GM21619 (cell line): ENCODE measurements at regions not wholly inside any gene's neighbourhood (a gene's known extent, or its start where the extent isn't known, plus 50 kb on each side); places are given as distances from the start of the nearest gene placed in this dataset.
"Not testable (repeated sequence)": the region's sequence is repeated elsewhere in the genome, so short reads cannot be mapped to it uniquely, and the experiment has no call there.

Source experiments
- ATAC-seq: cut with Tn5 transposase; IDR thresholded peaks from one replicate; pipeline ENCODE4 v1.9.1; 2021; ENCODE audit not compliant: unreplicated experiment

GRCh38 chr18:10138719-10139118 lies 224.9 kb downstream of the VAPA start:
- no peak for ATAC-seq

- ATAC-seq: no peak
These were observed 226.1 kb downstream of the VAPA start for GRCh38 chr18:10139783-10140410.

DNA sequence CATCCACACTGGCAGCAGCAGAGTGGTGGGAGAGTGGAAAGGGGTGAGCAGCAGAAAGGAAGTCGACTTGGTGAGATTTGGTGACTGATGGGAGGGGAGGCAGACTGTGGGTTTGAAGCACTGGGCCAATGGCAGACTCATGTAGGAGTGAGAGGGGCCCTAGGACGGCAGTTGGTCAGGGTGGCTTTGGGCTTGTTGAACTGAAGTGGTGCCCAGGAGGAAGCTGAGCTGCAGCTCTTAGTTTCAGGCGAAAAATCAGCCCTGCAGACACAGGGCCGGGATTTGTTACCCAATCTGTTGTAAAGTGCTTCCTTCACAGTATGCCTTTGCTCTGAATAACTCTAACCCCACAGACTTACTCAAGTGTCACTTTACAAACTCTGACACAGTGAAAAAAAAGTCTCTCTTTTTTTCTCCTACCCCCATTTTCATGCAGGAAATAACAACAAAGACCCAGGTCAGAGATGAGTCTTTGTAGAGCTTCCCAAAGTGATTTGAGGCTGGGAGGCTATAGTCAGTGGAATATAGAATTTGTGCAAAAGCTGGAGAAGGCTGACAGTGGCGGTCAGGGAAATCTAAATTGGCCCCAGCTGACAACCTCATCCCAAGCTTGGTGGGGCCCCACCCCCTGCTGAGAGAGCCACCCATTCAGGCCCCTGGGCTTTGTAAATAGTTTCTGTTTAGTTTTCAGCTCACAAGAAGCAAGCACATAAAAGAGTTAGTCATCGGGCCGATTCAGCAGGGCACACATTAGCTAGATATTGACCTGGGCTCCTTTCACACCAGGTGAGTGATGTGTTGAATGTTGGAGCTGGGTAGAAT lies 226.9 kb downstream of the VAPA start:
- no peak for ATAC-seq

DNA sequence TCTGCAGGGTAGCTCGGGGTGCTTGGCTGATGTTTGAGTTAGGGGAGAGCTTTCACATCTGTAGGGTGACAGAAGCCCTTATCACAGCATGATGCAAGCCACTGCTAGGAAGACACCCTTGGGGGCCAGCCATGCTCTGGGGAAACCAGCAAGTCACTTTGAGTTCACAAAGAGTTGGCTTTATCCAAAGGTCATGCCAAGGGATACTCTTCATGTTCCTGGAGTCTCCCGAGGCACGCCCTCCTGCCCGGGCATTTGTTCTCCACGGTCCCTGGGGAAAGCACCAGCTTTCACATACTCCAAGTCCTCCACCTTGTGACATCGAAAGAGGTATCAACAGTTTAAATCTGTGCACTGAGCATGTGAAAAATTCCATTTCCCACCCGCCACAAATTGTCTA lies 227.7 kb downstream of the VAPA start:
- ATAC-seq: no peak

DNA sequence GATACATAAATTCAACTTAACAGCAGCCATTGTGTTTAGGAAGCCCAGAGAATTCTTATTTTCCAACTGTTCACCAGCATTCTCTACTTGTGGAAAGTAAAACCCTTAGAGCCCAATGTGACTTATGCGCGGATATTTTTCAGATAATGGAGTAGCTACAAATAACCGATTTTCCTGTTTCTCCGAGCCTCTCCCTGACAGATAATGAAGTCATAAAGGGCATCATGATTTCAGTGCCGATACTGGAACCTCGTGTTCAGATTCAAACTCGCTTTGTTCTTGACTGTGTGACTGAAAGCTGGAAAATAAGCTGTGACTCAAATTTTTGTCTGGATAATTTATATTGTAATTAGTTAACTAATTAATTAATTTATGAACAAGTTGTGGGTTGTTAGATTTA lies 228.2 kb downstream of the VAPA start:
- ATAC-seq: no peak

DNA sequence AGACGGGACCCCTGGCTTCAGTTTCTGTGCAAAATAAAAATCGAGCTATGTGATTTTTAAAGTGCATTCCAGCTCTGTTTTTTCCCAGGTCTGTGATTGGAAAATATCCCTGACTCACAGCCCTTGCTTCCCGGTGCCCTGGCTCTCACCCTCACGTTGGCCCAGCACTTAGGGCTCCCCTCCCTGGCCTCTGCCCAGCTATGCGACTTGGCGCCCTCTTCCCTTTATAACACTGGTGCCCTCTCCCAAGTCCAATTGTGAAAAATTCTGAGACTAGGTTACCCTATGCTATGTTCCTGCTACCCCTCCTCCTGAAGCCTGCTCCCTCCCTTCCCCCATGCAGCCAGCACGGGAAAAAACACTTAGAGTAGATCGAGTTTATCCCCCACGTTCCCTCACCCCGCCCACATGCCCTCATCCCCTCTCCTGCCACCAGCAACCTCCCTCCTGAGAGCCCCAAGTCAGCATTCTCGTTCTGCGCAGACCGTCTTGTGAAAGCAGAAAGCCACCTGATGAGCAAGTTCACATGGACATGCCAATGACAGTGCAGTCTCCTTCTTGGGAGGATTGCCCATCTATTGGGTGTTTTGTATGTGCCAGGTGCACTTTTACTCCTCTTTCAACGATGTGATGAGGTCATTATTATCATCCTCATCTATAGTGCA lies 228.8 kb downstream of the VAPA start:
- ATAC-seq: no peak

GRCh38 chr18:10143596-10143995 lies 229.8 kb downstream of the VAPA start:
- ATAC-seq: no peak

GRCh38 chr18:10145546-10145945 lies 231.7 kb downstream of the VAPA start:
- ATAC-seq: no peak

- no peak for ATAC-seq
These were observed 233.4 kb downstream of the VAPA start for GRCh38 chr18:10147226-10147625.

DNA sequence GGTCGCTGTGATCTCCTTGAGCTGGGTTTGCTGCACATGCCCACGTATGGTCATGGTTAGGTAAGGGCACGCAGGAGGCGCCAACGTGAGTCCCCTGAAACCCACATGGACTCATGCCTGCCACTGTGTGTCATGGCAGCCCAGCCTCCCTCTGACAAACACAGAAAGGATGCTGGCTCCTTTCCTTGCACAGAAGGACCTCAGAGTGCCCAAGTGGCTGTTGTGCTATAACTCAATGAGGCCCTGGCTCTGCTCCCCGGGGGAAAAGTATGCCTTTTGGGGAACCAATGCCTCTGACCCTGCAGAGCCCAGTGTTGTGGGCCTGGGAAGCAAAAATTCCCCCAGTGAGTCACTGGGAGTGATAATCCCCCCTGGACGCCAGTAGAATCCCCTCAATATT lies 233.9 kb downstream of the VAPA start:
- ATAC-seq: no peak

GRCh38 chr18:10148189-10148929 lies 234.5 kb downstream of the VAPA start:
- no peak for ATAC-seq

DNA sequence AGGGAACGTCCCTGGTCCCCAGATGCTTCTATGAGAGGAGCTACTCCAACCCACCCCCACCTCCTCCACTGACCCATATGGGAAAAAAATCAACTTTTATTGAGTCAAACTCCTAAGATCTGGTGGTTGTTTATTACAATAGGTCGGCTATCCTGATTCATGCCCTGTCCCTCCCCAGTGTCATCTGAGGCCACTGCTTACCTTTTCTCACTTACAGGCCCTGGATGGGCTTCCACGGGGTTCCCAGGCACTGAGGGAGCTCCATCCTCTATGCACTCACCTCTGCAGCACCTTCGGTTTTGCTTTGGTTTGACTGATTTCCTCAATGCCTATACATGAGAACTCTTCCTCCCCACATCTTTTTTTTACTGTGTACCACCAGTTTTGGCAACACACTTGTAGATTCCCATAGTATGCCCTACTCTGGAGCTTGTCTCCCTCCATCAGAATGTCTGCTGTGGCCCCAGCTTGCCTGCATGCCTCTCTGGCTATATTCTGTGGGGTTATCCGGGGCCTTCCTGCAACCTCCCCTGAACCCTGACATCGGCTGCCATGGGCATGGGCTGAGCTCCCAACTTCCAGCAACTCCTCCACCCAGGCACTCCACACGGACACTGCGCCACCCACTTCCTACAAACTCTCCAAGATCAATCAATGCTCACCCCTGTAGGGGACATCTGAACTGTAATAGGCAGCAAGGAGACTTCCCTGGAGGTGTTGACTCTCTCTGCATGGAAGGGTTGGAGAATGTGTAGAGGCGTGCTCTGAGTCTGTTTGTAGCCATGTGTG lies 236.1 kb downstream of the VAPA start:
- no peak for ATAC-seq

GRCh38 chr18:10150576-10150975 lies 236.8 kb downstream of the VAPA start:
- ATAC-seq: not testable (repeated sequence)

DNA sequence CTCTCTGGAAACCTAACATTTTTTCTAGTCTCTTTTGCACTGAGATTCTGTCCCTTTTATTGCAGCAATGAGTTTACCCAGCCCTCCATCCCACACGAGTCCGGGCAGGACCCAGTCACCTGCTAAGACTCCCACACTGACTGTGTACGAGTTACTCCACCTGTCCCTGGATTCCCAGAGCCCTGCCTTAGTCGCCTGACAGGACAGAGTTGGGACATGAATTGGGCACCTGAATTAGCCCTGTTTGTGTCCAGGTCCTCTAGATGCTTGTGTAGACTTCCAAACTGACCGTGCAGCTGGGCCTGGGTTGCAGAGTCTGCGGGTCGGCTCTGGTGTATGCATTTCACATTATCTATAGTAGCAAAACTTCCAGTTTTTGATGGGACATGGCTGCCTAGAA lies 238.7 kb downstream of the VAPA start:
- ATAC-seq: no peak

DNA sequence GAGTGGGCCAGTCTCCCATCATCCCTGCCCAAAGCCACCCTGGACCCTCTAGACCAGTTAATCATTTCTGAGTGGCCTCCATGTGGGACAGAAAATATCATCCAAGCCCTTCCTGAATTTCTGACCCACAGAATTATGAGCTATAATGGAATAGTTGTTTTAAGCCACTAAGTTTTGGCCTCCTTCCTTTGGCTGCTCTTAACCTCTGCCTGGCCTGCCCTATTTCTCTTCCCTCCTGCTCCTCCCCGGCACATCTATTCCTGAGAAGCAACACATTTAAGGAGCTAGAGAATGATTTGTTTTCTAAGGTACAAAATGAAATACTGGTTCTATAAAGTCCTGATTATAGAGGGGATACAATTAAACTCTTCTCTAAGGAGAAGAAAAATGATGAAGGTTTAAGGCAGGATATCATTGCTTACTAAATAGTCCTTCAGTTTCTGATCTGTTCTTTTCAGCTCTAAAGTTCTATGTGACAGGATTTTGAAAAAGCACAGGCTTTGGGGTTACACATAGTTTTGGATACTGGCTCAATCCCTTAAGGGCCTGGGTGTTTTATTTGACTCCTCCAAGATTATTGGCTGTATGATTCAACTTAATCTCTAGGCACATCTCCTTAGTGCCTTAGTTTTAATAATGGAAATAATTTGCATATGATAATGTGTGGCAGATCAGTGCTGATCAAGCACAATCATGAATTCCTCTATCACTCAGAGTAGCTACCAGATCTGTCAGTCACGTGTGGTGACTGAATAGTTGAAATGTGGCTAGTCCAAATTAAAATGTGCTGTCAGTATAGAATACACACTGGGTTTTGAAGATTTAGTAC lies 240.3 kb downstream of the VAPA start:
- no peak for ATAC-seq

GRCh38 chr18:10157706-10158105 lies 243.9 kb downstream of the VAPA start:
- ATAC-seq: no peak

- ATAC-seq: no peak
These were observed 246.4 kb downstream of the VAPA start for GRCh38 chr18:10160251-10160650.

DNA sequence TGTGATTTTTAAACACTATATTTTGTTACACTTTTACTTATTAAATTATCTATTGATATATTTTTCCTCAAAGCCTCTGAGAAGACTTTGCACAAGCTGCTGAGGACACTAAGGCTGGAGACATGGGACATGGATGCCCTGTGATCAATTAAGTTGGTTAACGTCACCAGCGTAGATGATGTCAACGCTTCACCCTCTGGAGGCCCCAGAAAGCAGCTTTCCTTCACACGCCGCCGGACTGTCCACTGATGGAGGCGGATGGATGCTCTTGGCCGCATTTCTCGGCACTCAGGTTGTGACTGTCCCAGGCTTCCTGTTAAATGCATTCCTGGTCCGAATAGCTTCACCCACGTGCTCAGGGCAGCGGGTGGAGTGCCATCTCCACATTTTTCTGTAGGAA lies 247.5 kb downstream of the VAPA start:
- ATAC-seq: no peak

DNA sequence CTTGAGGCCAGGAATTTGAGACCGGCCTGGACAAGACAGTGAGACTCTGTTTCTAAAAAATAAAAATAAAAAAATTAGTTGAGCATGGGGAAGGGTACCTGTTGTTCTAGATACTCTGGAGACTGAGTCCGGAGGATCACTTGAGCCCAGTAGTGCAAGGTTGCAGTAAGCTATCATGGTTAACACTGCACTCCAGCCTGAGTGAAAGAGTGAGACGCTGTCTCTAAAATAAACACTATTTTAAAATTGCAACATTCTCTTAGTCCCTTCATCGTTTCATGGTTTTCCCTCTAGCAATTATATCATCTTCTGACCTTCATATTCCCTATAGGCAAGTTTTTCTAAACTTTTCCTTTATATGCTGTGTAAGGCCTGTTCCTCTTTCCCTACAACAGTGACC lies 248.5 kb downstream of the VAPA start:
- ATAC-seq: no peak
